Mammary epithelial cell (primary cell): ENCODE measurements at regions not wholly inside any gene's neighbourhood (a gene's known extent, or its start where the extent isn't known, plus 50 kb on each side); places are given as distances from the start of the nearest gene placed in this dataset.

Experiments
- CTCF ChIP-seq, 2 donors: IDR thresholded peaks in 1 of 2; conservative IDR thresholded peaks in 1 of 2; 2 replicates each; pipeline ENCODE4 v1.5.1; 2011 to 2012; ENCODE audit warnings: inconsistent platforms in 2 of 2, low read length in 2 of 2, mild to moderate bottlenecking in 2 of 2, control low read depth in 1 of 2, low read depth in 1 of 2; ENCODE audit not compliant: insufficient read depth in 1 of 2; ENCODE audit errors: extremely low read depth in 1 of 2
- EZH2 ChIP-seq: IDR thresholded peaks from 2 replicates; pipeline ENCODE4 v1.6.1; 2012; ENCODE audit warnings: low read length, inconsistent platforms, borderline replicate concordance

GRCh38 chr16:77014441-77014840 lies 176.5 kb upstream of the MON1B start:
- TF ChIP-seq EZH2 (no peak), CTCF (conservative IDR thresholded peaks at IDR 0.05 in 1 of 2, IDR thresholded peaks at IDR 0.05 in 1 of 2; ENCODE audit: extremely low read depth in 1 of 2, insufficient read depth in 1 of 2, low read depth in 1 of 2, low read length in 2 of 2) (no peak)
